Neural progenitor cell (in vitro differentiated cells): ENCODE measurements at regions not wholly inside any gene's neighbourhood (a gene's known extent, or its start where the extent isn't known, plus 50 kb on each side); places are given as distances from the start of the nearest gene placed in this dataset.

ENCODE experiments used
- CTCF ChIP-seq: fragments of 200-600 bp; sonication (generic); IDR thresholded peaks from 2 replicates; pipeline ENCODE4 v1.5.1; 2017; ENCODE audit warnings: antibody characterized with exemption, mild to moderate bottlenecking
- EZH2 ChIP-seq: fragments of 200-600 bp; sonication (generic); IDR thresholded peaks from 2 replicates; pipeline ENCODE4 v1.6.1; 2017; ENCODE audit warnings: antibody characterized with exemption, mild to moderate bottlenecking, moderate library complexity

DNA sequence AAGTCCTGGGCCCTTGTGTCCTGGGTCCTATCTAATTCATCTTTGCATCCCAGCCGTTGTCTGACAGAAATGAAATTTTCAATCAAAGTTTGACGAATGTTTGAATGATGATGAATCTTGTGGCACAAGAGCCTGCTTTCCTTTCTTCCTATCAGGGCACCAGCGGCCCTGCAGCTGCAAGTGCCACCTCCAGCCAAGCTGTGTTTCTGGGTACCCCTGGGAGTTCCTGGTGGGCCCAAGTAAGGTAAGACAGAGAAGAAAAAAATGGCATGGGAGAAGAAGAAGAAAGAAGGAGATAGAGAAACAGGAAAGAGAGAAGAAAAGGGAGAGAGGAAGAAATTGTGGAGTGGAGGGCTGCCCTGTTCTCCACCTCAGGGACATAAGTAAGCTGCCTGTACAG, 782.1 kb upstream of the TPTE start:
- TF ChIP-seq CTCF (no peak), EZH2 (no peak)
